Calu3 (cell line): ENCODE measurements at regions not wholly inside any gene's neighbourhood (a gene's known extent, or its start where the extent isn't known, plus 50 kb on each side); places are given as distances from the start of the nearest gene placed in this dataset.

Experiments
- BruUV-seq: library from RNA; stranded (reverse); fragments of 400-500 nt; replicated peaks from 2 replicates; lab custom pipeline; 2021; lab: Mats Ljungman, UMichigan
- CTCF ChIA-PET: fragments of 300-600 bp; sonication (Branson Sonifier 250); formaldehyde crosslinking; loops from one replicate; lab custom pipeline; 2022; ENCODE audit warnings: antibody characterized with exemption; lab: Charles Lee
- DNase-seq: peaks from one replicate; pipeline ENCODE4 v3.0.0; 2022
- H3K27ac Mint-ChIP-seq: one replicate; pipeline ENCODE4 v1.8.0; 2022; ENCODE audit warnings: mixed read lengths; ENCODE audit not compliant: unreplicated experiment
- H3K27me3 Mint-ChIP-seq: one replicate; pipeline ENCODE4 v1.8.0; 2022; ENCODE audit warnings: mixed read lengths; ENCODE audit not compliant: unreplicated experiment
- H3K36me3 Mint-ChIP-seq: one replicate; pipeline ENCODE4 v1.8.0; 2022; ENCODE audit warnings: mild to moderate bottlenecking, moderate library complexity, mixed read lengths; ENCODE audit not compliant: insufficient read depth, unreplicated experiment
- H3K4me1 Mint-ChIP-seq: one replicate; pipeline ENCODE4 v1.8.0; 2022; ENCODE audit warnings: mild to moderate bottlenecking, low read depth, mixed read lengths; ENCODE audit not compliant: unreplicated experiment
- H3K4me3 Mint-ChIP-seq: one replicate; pipeline ENCODE4 v1.8.0; 2022; ENCODE audit warnings: mild to moderate bottlenecking, low read depth, moderate library complexity, mixed read lengths; ENCODE audit not compliant: unreplicated experiment
- H3K9me3 Mint-ChIP-seq: one replicate; pipeline ENCODE4 v1.8.0; 2022; ENCODE audit warnings: low read depth, mixed read lengths; ENCODE audit not compliant: unreplicated experiment
- intact Hi-C: fragments of 100-400 bp; cut with micrococcal nuclease; formaldehyde crosslinking; loops from one replicate; pipeline ENCODE4 v1.10.0; 2022; ENCODE audit not compliant: unreplicated experiment
- TF ChIP-seq, protein P1 (sequence below): fragments of 200-600 bp; IDR thresholded peaks from one replicate; pipeline ENCODE4 v1.8.0; 2022; ENCODE audit warnings: antibody characterized with exemption; ENCODE audit not compliant: unreplicated experiment

DNA sequence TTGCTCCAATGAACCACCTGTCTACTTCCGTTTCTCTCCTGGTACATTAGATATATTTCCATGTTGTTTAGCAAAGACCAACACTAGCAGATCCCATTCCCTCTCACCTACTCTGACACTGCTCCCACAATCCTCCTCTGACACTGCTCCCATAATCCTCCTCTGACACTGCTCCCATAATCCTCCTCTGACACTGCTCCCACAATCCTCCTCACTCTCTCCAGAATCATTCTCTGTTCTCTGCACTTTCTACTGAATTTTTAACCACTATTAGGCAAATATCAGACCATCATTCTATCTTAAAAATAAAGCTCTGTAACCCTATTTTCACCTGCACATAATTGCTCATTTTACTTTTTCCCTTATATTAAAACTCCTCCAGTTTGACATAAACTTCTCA, 578.5 kb upstream of the PCDH20 start:
- H3K9me3 Mint-ChIP-seq, result peaks cover 8% of the 10 kb centered on the region
- no peaks in the 10 kb centered on the region for H3K4me1 Mint-ChIP-seq
- TF ChIP-seq, protein P1, sequence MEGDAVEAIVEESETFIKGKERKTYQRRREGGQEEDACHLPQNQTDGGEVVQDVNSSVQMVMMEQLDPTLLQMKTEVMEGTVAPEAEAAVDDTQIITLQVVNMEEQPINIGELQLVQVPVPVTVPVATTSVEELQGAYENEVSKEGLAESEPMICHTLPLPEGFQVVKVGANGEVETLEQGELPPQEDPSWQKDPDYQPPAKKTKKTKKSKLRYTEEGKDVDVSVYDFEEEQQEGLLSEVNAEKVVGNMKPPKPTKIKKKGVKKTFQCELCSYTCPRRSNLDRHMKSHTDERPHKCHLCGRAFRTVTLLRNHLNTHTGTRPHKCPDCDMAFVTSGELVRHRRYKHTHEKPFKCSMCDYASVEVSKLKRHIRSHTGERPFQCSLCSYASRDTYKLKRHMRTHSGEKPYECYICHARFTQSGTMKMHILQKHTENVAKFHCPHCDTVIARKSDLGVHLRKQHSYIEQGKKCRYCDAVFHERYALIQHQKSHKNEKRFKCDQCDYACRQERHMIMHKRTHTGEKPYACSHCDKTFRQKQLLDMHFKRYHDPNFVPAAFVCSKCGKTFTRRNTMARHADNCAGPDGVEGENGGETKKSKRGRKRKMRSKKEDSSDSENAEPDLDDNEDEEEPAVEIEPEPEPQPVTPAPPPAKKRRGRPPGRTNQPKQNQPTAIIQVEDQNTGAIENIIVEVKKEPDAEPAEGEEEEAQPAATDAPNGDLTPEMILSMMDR, result no peak
- BruUV-seq, result no TSS peak
- no peak overlapping the region for H3K4me3 Mint-ChIP-seq
- no peak overlapping the region for H3K27ac Mint-ChIP-seq
- no peaks in the 10 kb centered on the region for H3K27me3 Mint-ChIP-seq
- no peaks in the 10 kb centered on the region for H3K36me3 Mint-ChIP-seq
- intact Hi-C loops, result no loop called here
- CTCF ChIA-PET, result no interaction called here
- no peak for DNase-seq

DNA sequence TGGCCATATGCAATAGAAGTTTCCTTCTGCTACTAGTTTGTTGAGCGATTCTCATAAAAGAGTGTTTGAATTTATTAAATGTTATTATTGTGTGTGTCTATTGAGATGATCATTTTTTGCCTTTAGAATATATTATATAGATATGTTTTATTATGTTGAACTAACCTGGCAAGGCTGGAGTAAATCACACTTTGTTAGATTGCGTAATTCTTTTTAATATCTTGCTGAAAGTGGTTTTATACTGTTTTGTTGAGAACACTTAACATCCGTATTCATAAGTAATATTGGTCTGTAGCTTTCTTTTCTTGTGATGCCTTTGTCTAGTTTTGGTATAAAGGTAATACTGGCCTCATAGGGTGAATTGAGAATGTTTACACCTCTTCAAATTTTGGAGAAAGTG, 574.3 kb upstream of the PCDH20 start:
- Mint-ChIP-seq H3K4me3 (no peak overlapping the region), H3K9me3 (peaks cover 5% of the 10 kb centered on the region), H3K27ac (no peak overlapping the region), H3K4me1 (no peaks in the 10 kb centered on the region), H3K27me3 (no peaks in the 10 kb centered on the region), H3K36me3 (no peaks in the 10 kb centered on the region)
- no peak for DNase-seq
- no TSS peak for BruUV-seq
- intact Hi-C loops, result no loop called here
- TF ChIP-seq, protein P1, result no peak
- CTCF ChIA-PET, result no interaction called here

DNA sequence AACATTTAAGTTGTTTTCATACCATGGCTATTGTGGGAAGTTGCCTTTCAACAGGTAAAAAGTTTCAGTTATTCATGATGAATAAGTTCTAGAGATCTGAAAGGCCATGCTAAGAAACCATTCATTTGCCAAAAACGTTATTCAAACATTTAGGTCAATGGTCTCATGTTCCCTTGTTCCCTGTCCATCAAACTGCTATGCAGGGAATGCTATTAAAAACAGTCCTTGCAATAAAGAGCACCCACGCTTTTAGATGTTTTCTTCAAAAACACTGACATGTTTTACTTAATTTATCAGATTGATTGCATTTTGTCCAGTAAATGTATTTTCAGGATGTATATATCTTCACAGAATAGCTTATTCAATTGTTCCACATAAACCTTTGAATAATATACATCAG, 573.2 kb upstream of the PCDH20 start:
- TF ChIP-seq, protein P1, result no peak
- no TSS peak for BruUV-seq
- intact Hi-C loops, result no loop called here

DNA sequence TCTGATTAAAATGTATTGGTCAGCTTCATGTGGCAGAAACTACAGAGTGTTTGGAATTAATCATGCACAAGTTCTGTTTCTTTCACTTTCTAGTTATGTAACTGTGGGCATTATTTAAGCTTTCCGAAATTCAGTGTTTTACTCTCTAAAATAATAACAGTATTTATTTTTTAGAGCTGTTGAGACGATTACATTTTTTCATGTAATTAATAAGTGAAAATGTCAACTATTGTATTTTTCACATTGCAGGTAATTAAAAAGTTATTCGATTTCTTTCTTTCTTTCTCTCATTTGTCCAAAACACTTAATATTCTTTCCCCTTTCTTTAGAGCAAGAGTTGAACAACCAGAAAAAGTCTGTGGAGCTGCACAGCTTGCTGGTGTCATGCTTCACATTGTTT, 559.4 kb upstream of the PCDH20 start:
- H3K27me3 Mint-ChIP-seq, result no peaks in the 10 kb centered on the region
- BruUV-seq, result no TSS peak
- TF ChIP-seq, protein P1, result no peak
- H3K9me3 Mint-ChIP-seq, result no peaks in the 10 kb centered on the region
- no peaks in the 10 kb centered on the region for H3K4me1 Mint-ChIP-seq
- H3K36me3 Mint-ChIP-seq, result no peaks in the 10 kb centered on the region
- DNase-seq, result no peak
- H3K4me3 Mint-ChIP-seq, result no peak overlapping the region
- intact Hi-C loops, result no loop called here
- H3K27ac Mint-ChIP-seq, result no peak overlapping the region
- CTCF ChIA-PET, result no interaction called here

More for the DNA sequence above, 573.2 kb upstream of the PCDH20 start:
- H3K9me3 Mint-ChIP-seq, result no peaks in the 10 kb centered on the region
- CTCF ChIA-PET, result no interaction called here
- no peaks in the 10 kb centered on the region for H3K36me3 Mint-ChIP-seq
- no peak for DNase-seq
- no peaks in the 10 kb centered on the region for H3K4me1 Mint-ChIP-seq
- H3K4me3 Mint-ChIP-seq, result no peak overlapping the region
- no peak overlapping the region for H3K27ac Mint-ChIP-seq
- H3K27me3 Mint-ChIP-seq, result no peaks in the 10 kb centered on the region
